Upper lobe of right lung (tissue), 1 donor: ENCODE measurements at regions not wholly inside any gene's neighbourhood (a gene's known extent, or its start where the extent isn't known, plus 50 kb on each side); places are given as distances from the start of the nearest gene placed in this dataset.

Experiments used
- ATAC-seq: fragments of 200-7000 bp; cut with Tn5 transposase; one replicate; pipeline ENCODE4 v1.9.1; 2020; ENCODE audit warnings: mild to moderate bottlenecking, moderate library complexity
- DNase-seq: peaks from one replicate; pipeline ENCODE4 v3.0.0-alpha.2; 2020
- H3K27ac ChIP-seq: fragments of 200-600 bp; one replicate; pipeline ENCODE4 v1.8.0; 2022
- H3K27me3 ChIP-seq: fragments of 200-600 bp; one replicate; pipeline ENCODE4 v1.8.0; 2022; ENCODE audit warnings: mild to moderate bottlenecking
- H3K36me3 ChIP-seq: fragments of 200-600 bp; one replicate; pipeline ENCODE4 v1.8.0; 2022
- H3K4me1 ChIP-seq: fragments of 200-600 bp; one replicate; pipeline ENCODE4 v1.8.0; 2022
- H3K4me3 ChIP-seq: fragments of 200-600 bp; one replicate; pipeline ENCODE4 v1.8.0; 2022; ENCODE audit warnings: mild to moderate bottlenecking
- H3K9me3 ChIP-seq: fragments of 200-600 bp; one replicate; pipeline ENCODE4 v1.8.0; 2022
- intact Hi-C: fragments of 100-400 bp; cut with DNase I; formaldehyde crosslinking; loops from one replicate; pipeline ENCODE4 v1.11.0; 2022
- TF ChIP-seq, protein P1 (sequence below): fragments of 200-600 bp; IDR thresholded peaks from one replicate; pipeline ENCODE4 v1.8.0; 2022; ENCODE audit warnings: antibody characterized with exemption
- donor health status: DM: no; HTN: yes; CAD: no; lungs with severe emphysema.

DNA sequence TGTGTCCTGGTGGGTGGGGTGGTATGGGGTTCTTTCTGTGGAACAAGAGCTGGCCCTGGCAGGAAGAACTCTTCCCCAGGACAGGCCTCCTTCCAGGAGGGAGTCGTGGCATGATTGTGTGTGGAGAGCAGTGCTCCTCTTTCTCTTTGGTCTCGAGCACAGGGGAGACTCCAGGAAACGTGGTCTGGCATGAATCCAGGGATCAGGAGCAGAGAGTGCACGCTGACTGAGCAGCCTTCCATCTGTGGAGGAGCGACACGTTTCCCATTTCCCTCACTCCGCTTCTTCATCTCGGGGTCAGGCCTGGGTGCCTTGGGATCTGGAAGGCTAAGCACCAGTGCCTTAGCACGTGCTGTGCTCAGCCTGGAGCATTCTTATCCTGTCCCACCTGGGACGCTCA is 132.0 kb upstream of the HDAC4 start:
- H3K27me3 ChIP-seq, result no peaks in the 10 kb centered on the region
- H3K27ac ChIP-seq, result no peak overlapping the region
- TF ChIP-seq, protein P1, sequence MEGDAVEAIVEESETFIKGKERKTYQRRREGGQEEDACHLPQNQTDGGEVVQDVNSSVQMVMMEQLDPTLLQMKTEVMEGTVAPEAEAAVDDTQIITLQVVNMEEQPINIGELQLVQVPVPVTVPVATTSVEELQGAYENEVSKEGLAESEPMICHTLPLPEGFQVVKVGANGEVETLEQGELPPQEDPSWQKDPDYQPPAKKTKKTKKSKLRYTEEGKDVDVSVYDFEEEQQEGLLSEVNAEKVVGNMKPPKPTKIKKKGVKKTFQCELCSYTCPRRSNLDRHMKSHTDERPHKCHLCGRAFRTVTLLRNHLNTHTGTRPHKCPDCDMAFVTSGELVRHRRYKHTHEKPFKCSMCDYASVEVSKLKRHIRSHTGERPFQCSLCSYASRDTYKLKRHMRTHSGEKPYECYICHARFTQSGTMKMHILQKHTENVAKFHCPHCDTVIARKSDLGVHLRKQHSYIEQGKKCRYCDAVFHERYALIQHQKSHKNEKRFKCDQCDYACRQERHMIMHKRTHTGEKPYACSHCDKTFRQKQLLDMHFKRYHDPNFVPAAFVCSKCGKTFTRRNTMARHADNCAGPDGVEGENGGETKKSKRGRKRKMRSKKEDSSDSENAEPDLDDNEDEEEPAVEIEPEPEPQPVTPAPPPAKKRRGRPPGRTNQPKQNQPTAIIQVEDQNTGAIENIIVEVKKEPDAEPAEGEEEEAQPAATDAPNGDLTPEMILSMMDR, result no peak
- intact Hi-C loops, result no loop called here
- no peaks in the 10 kb centered on the region for H3K4me1 ChIP-seq
- H3K36me3 ChIP-seq, result no peaks in the 10 kb centered on the region
- peak; percentile 37 for DNase-seq
- no peak overlapping the region for H3K4me3 ChIP-seq
- no peaks in the 10 kb centered on the region for H3K9me3 ChIP-seq
- no peak for ATAC-seq

DNA sequence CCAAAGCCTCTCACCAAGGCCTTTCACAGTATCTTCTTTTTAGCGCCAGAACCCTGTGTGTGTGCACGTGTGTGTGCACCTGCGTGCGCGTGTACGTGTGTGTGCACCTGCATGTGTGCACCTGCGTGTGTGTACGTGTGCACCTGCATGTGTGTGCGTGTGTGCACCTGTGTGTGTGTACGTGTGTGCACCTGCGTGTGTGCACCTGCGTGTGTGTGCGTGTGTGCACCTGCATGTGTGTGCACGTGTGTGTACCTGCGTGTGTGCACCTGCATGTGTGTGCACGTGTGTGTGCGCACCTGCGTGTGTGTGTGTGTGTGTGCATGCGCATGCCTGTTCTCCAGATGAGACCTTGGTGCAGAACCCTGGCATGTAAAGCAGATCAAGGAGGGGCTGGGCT is 131.4 kb upstream of the HDAC4 start:
- Histone ChIP-seq H3K9me3 (no peaks in the 10 kb centered on the region), H3K27ac (no peak overlapping the region), H3K4me1 (no peaks in the 10 kb centered on the region), H3K4me3 (no peak overlapping the region), H3K27me3 (no peaks in the 10 kb centered on the region), H3K36me3 (no peaks in the 10 kb centered on the region)
- no peak for DNase-seq
- TF ChIP-seq, protein P1, result no peak
- ATAC-seq, result no peak
- intact Hi-C loops, result no loop called here

DNA sequence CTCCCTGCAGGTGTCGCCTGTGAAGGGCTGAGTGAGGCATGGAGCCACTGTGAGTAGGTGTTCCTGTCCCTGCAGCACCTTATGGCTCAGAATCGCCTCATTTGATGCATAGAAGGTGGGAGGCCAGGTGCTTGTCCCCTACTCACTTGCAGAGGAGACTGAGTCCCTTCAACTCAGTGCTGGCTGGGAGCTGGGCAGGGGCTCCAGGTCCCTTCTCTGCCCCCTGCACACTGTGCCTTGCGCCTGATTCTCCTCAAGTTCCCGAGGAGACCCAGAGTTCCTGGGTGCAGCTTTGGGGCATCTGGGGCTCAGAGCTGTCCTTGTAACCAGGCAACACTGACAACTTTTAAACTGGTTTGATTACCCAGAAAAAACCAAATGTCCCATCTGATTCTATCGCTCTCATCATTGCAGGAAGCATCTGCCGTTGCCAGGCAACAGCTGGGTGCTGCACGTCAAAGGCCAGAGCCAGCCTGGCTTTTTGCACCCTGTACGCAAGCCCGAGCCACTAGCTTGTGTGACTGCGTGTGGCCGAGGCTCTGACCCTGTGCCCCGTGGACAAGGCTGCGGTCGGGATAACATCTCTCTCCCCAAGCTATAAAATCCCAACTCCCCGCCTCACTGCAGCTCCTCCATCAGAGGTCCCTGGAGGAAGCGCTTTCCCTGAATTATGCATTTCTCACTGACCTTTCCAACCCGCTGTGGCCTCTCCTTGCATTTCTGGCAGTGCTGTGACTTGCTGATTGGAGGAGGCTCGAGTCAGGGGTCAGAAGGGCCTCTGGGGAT is 130.8 kb upstream of the HDAC4 start:
- H3K4me3 ChIP-seq, result no peak overlapping the region
- no peaks in the 10 kb centered on the region for H3K4me1 ChIP-seq
- intact Hi-C loops, result no loop called here
- H3K9me3 ChIP-seq, result no peaks in the 10 kb centered on the region
- no peak for ATAC-seq
- TF ChIP-seq, protein P1, result no peak
- no peak overlapping the region for H3K27ac ChIP-seq
- H3K27me3 ChIP-seq, result no peaks in the 10 kb centered on the region
- DNase-seq, result no peak
- H3K36me3 ChIP-seq, result no peaks in the 10 kb centered on the region

DNA sequence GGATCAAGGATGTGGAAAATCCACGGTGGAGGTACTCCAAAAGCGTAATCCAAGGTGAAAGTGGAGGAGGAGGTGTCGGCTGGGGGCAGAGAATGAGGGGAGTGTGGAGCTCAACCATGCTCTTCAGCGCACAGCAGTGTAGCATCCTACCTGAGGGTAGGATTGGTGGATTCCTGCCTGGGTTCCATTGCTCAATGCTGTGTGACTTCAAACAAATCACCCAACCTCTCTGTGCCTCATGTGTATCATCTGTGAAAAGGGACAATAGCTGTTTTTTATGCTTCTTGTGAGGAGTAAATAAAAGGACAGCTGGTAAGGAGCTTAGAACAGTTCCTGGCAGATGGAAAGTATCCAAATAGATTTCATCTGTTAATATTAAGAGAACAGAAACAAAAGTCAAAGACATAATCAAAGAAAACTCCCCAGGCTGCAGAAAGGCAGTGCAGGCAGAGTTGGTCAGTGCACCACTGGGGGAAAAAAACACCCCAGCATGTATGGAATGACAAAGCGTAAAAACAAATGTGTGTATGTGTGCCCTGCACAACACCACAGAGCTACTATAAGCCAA is 130.0 kb upstream of the HDAC4 start:
- H3K4me1 ChIP-seq, result no peaks in the 10 kb centered on the region
- H3K27ac ChIP-seq, result no peak overlapping the region
- no peaks in the 10 kb centered on the region for H3K9me3 ChIP-seq
- DNase-seq (no peak), ATAC-seq (no peak)
- intact Hi-C loops, result no loop called here
- no peak overlapping the region for H3K4me3 ChIP-seq
- H3K36me3 ChIP-seq, result no peaks in the 10 kb centered on the region
- TF ChIP-seq, protein P1, result no peak
- no peaks in the 10 kb centered on the region for H3K27me3 ChIP-seq

DNA sequence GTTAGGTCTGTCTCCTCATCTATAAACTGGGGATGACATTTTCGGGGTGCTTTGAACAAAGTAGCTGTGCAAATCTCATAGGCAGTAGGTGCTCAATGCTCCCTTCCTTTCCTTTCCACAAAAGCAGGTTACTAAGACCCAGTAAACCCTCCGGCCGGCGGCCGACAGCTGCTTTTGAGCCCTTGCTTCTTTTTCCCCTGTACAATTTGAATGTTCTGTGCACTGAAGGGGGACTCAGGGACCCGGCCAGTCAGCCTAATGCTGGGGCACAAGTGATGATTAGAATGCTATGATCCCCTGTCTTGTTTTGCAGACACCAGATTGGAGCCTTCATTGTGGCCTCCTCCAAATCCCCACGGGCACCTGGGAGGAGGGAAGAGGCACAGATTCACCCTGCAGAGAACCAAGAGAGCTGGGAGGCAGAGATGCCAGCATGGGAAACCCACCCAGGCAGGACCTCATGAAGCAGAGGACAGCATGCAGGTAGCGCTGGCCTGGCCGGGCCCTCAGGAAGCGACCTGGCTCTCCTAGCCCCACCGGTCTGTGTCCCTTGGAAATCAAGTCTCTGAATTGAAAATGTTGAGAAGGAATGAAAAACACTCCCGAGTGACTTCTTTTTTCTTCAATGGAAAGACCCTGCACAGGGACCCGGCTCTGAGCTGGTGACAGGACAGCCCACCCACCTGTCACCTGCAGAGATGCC is 128.6 kb upstream of the HDAC4 start:
- H3K27ac ChIP-seq, result no peak overlapping the region
- no peak for DNase-seq
- TF ChIP-seq, protein P1, result no peak
- H3K9me3 ChIP-seq, result no peaks in the 10 kb centered on the region
- H3K4me1 ChIP-seq, result no peaks in the 10 kb centered on the region
- H3K36me3 ChIP-seq, result no peaks in the 10 kb centered on the region
- intact Hi-C loops, result no loop called here
- no peaks in the 10 kb centered on the region for H3K27me3 ChIP-seq
- H3K4me3 ChIP-seq, result no peak overlapping the region
- no peak for ATAC-seq
